HG03442 (cell line): ENCODE measurements at regions not wholly inside any gene's neighbourhood (a gene's known extent, or its start where the extent isn't known, plus 50 kb on each side); places are given as distances from the start of the nearest gene placed in this dataset.
"Not testable (repeated sequence)": the region's sequence is repeated elsewhere in the genome, so short reads cannot be mapped to it uniquely, and the experiment has no call there.

Experiments used
- ATAC-seq: cut with Tn5 transposase; IDR thresholded peaks from one replicate; pipeline ENCODE4 v1.9.1; 2021; ENCODE audit warnings: mild to moderate bottlenecking, moderate library complexity; ENCODE audit not compliant: unreplicated experiment

DNA sequence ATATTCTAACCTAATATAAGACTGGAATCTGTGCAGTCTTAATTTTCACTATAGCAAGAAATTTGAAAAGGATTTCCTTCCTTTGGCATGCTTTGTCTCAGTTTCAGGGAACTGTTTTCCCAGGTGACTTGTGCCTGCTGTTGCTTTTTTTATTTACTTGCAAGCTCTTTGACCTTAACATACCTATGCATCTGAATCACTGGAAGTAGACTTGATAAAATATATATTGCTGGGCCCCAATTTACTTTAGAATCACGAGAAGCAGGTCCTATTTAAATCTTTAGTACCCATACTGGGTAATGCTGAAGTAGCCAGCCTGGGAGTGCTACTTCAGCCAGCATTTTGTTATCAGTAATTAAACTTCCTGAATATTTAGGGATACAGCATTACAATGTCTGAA, 257.9 kb upstream of the ALCAM start:
- ATAC-seq: no peak

DNA sequence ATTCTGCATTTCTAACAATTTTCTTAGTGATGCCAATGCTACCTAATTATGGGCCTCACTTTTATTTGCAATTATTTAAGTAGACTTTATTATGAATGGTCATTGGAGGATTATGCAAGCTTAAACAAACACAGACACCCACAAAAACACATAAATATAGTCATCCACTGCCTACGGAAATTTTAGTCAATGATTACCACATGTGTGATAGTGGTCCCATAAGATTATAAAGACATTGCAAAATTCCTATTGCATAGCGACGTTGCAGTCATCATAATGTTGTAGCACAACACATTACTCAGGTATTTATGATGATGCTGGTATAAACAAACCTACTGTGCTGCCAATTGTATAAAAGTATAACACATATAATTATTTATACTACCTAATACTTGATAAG, 247.8 kb upstream of the ALCAM start:
- no peak for ATAC-seq

DNA sequence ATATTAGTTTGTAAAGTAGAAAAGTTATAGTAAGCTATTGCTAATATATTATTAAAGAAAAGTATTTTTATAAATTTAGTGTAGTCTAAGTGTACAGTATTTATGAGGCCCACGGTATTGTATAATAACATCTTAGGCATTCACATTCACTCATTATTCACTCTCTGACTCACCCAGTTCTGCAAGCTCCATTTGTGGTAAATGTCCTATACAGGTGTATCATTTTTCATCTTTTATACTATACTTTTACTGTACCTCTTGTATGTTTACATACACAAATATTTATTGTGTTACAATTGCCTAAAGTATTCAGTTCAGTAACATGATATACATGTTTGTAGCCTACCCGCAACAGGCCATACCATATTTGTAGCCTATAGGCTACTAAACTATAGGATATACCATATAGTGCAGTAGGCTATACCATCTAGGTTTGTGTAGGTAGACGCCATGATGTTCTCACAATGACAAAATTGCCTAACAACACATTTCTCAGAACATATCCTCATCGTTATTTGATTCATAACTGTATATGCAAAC, 246.8 kb upstream of the ALCAM start:
- ATAC-seq: no peak

DNA sequence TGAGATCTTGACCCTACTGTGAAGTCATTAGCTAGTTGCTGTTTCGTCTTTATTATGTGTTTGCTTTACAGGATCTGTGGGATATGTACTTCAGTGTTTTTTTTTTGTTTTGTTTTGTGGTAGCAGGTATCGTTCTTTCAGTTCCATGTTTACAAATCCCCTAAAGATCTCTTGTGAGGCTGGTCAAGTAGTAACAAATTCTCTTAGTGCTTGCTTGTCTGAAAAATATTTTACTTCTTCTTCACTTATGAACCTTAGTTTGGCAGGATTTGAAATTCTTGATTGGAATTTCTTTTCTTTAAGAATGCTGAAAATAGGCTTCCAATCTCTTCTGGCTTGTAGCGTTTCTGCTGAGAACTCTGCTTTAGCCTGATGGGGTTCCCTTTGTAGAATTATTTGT, 235.8 kb upstream of the ALCAM start:
- ATAC-seq: no peak

DNA sequence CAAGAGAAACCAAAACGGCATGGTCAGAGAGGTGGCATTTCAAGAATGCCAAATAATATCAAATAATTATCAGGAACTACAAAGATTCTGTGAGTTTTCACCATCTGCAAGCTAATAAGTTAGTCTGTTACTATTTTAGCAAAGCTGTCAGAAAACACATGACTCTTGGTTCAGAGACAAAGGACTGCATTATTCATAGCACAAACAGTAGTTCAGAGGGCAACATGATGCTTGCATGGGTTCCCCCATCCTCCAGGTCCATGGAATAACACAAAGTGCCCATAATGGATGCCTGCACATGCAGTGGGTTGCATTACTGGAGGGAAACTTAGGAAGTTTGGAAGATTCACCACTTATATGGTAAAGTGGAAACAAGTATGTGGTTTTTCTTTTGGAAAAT, 228.8 kb upstream of the ALCAM start:
- ATAC-seq: no peak

DNA sequence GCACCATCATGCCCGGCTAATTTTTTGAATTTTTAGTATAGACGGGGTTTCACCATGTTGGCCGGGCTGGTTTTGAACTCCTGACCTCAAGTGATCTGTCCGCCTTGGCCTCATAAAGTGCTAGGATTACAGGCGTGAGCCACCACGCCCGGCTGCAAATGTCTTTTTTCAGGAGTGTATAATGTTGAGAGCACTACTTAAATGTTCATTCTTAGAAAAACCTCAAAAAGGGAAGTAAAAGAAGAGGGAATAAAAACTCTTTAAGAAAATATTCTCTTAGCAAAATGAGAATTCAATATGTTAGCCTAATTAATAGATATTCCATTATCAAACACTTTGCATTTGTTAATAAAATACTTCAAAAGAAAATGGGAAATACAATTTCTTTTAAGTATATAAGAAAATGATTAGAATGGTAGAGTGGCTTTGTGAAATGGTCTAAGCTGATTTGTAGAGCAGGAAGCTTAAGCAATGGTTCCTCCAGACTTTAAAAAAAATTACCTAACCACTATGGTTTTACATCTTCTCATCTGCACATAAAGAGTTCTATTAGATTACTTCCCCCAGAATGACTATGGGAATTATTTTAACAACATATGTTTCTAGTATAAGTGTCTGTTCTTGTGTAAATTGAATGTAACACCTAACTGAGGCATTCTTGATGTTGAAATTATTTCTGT, 226.7 kb upstream of the ALCAM start:
- no peak for ATAC-seq

DNA sequence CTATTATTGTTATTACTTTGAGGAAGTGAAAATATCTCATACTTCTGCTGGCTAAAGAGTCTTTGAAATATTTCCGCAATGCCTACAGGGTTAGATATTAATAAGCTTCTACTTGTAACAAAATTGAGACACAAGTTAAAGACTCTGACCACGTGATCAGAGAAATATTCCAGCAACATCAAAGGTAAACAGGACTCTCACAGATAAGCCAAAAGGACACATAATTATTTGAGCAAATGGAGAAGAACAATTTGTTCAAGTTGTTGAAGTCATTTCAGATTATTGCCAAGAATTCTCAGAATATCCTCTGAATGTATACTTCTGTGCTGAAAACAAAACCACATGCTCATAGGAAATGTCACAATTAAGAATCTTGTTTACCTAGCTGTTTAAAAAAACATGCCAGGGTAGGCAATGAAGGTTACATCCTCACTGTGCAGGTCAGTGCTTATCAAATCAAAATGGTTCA, 225.8 kb upstream of the ALCAM start:
- no peak for ATAC-seq

DNA sequence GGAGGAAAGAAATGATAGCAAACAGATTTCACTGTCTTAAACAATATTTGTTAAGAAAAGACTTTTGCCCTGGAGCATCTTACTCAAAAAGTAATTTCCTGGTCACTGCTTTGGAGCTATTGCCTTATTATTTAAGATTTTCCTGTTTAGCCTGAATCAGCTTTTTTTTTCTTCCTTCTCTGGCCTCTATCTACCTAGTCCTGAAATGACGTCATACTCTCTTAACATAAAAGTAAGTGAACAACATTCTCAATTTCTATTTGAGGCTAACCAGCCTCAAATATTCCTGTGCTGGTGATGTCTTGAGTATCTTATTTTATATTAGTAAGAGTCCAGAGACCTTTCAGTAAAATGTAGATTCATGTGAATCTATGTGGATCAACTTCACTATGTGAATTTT, 221.9 kb upstream of the ALCAM start:
- no peak for ATAC-seq

DNA sequence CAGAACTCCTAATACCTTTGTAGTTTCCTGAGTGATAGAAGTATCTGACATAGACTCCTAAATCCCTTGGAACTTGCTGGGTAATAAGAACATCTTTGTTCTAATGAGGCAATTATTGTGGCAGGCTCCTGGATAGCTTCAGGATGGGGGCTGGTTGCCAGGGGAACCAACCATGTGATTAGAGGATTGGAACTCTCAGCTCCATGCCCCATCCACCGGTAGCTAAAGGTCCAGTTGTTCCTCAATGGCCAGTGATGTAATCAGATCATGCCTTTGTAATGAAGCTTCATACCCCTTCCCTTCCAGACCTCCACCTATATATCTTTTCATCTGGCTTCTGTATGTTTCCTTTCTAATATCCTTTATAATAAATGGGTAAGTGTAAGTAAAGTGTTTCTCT, 221.2 kb upstream of the ALCAM start:
- no peak for ATAC-seq

DNA sequence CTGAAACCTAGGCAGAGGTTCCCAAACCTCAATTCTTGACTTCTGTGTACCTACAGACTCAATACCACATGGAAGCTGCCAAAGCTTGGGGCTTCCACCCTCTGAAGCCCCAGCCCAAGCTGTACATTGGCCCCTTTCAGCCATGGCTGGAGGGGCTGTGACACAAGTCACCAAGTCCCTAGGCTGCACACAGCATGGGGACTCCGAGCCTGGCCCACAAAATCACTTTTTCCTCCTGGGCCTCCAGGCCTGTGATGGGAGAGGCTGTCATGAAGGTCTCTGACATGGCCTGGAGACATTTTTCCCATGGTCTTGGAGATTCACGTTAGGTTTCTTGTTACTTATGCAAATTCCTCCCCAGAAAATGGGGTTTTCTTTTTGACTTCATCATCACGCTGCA, 217.5 kb upstream of the ALCAM start:
- not testable (repeated sequence) for ATAC-seq

DNA sequence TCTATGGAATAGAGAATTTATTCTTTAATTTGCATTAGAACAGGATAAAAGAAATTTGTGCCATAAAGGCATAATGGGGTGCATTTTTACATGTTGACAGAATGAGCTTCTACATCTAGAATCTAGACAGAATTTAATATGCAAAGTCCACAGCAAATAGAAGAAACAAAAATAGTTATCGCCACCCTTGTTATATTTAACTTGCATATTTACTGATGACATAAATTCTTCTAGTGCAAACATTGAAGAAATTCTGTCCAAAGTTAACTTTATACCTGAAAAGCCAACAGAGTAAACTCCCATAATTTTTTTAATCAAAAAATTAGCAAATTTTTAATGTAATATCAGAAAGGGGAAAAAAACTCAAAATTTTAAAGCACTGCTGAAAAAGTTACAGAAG, 213.7 kb upstream of the ALCAM start:
- no peak for ATAC-seq

DNA sequence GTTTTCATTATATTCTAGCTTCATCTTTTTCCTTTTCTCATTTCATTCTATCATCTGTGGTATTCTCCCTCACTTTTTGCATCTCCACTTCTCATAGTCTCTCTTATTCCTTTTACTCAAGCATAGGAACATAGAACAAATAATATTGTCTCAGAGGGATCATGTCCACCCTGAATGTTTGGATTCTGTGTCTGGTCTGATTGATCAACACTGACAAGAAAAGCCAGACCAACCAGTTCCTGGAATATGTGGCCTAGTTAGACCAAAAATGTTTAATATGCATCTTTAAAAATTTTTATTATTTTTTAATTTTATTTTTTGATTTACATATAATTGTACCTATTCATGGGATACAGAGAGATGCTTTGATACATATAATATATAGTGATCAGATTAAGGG, 212.0 kb upstream of the ALCAM start:
- no peak for ATAC-seq

DNA sequence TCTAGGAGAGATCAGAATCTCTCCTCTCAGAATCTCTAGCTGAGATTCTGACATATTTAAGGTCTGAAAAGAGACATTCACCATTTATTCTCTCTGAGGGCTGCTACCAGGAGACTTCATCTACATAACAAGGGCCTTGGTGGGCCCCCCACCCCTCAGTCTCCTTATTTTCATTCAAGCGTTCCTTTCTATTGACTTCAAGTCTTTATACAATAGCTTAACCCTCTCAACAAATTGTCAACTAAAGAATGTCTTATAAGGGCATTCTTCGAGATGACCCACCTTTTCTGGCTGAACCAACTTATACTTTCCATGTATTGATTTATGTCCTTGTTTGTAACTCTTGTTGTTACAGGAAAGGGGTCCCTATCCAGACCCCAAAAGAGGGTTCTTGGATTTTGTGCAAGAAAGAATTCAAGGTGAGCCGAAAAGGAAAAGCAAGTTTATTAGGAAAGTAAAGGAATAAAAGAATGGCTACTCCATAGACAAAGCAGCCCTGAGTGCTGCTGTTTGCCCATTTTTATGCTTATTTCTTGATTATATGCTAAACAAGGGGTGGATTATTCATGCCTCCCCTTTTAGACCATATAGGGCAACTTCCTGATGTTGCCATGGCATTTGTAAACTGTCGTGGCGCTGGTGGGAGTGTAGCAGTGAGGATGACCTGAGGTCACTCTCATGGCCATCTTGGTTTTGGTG, 209.5 kb upstream of the ALCAM start:
- ATAC-seq: no peak

DNA sequence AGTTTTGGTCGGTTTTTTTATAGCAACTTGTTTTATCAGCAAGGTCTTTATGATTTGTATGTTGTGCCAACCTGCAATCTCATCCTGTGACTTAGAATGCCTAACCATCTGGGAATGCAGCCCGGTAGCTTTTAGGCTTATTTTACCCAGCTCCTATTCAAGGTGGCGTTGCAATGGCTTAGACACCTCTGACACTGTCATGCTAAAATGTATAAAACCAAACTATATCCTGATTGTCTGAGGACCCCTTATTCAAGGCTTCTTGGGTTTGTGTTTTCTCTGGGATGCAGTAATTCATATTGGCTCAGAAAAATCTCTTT, 209.0 kb upstream of the ALCAM start:
- ATAC-seq: no peak

DNA sequence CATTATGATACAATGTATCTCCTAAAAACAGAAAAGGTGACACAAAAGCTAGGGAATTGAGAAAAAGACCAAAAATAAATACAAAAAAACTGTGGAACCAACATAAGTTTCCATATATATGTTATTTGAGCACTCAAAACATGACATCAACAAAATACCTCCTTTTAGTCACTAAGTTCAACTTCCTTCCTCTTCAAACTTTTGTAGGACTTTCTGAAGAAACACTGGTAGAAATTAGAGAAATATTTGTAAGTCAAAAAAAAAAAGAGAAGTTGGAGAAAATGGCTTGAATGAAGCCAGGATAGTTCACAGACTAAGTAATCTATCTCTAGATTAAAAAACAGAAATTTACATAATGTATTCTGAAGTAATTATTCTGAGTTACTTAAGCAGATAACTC, 208.4 kb upstream of the ALCAM start:
- ATAC-seq: no peak

DNA sequence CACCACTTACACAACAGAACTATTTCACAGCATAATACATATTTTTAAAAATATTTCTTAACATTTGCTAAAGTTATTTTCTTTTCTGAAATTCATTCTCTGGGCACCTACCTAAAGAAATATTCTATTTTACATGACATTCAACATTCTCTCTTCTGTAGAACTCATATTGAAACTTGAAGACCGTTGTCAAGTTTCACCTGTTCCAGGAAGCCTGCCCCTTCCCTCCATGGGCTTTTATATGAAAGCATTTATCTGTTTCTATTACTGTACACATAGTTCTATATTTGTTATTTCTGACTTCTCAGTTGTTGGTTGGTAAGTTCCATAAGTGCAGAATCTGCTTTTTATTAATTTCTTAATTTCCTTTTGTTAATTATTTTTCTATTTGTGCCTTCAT, 204.3 kb upstream of the ALCAM start:
- ATAC-seq: peak; percentile 59

DNA sequence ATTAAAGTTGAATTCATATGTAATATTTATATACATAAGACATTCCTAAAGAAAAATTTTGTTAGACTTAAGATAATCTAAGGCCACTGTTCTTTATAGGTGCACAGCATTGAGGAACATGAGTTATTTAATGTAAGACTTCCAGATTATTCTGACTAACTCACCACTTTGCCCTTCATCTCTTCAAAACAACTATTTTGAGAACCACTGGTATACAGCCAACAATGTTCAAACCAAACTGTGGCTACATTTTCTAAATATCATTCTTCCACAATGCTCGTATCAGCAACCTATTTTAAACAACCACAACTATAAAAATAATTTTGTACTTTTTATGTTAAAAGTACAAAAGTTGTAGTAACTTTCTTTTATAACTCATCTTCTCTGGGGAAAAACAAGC, 199.8 kb upstream of the ALCAM start:
- ATAC-seq: no peak

DNA sequence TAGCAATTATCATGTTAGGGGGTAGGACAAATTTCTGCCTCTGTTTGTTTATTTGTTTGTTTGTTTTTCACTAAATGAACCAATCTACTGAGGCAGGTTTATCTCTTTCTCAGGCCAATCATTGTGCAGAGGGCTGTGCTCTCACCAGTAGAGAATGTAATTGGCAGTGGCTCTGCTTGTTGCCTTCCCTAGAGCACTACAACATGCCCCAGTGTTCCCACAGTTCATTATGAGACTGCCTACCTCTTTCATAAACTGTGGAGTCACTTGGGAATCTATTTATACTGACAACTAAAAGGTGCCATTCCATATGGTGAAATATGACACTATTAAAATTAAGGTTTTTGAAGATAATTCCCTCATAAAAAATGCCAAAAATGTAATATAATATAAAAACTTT, 196.3 kb upstream of the ALCAM start:
- no peak for ATAC-seq

DNA sequence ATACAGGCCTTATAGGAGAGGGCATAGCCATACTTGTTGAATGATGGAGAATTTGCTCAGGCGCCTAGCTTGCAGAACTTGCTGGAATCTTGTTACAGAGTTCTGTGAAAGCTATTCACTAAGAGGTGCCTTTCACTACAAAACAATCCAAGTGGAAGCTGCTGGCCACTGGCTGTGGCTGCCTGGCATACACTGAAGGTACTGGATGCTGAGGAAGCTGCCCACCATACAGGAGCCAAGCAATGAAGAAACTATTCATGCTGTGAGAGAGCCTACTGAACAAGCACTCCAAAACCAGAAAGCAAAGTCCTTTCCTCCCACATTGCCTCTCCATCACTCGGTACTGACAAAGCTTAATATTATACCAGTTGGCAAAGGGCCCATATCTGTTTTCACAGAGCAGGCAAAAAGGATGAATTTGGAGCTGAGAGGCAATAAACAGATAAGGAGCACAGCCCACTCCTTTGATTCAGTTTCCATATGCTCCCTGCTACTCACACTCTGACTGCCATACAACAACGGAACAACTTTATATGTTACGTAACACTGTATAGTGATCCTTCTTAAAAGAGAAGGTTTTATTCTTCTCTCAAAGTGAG, 192.6 kb upstream of the ALCAM start:
- ATAC-seq: no peak

DNA sequence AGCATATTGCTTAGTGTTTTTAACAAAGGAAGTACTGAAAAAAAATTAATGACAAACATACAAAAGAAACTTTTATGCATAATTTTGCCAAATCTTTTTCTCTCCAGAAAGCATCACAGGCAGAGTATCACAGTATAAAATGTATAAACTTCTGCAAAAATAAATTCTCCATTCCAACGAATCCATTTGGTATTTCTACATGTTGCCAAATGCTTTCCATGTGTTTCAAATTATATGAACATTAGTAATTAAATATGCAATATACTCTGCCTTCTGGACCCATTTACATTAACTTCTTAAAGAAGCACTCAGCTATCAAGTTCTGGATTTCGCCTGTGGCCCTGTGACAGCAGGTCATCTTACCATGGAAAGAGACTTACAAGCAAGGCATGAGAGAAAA, 189.1 kb upstream of the ALCAM start:
- no peak for ATAC-seq

DNA sequence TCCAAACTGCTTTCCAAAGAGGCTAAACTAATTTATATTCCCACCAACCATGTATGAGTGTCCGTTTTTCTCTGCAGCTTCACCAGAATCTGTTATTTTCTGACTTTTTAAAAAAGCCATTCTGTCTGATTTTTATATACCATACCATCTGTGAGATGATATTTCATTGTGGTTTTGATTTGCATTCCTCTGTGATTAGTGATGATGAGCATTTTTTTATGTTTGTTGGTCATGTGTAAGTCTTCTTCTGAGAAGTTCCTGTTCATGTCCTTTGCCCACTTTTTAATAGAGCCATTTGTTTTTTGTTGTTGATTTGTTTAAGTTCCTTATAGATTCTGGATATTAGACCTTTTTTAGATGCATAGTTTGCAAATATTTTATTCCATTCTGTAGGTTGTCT, 179.4 kb upstream of the ALCAM start:
- ATAC-seq: no peak

DNA sequence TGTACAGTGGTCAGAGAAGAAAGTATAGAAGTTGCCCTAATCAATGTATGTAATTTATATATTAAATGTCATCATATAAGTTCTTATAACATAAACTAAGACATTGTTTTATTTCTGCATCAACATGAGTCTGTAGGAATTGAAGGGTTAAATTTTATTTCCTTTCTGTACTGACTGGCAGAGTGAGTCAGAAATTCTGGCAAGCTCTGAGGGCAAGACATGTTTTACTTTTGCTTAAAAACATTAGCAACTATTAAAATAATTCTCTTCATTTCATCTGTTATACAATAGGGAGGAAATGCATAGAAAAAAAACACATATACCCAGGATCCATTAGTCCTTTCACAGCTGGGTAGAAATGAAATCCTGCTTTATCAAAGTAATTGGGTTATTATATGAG, 171.4 kb upstream of the ALCAM start:
- ATAC-seq: no peak
